ENCODE measurements at regions not wholly inside any gene's neighbourhood (a gene's known extent, or its start where the extent isn't known, plus 50 kb on each side); places are given as distances from the start of the nearest gene placed in this dataset.

DNA sequence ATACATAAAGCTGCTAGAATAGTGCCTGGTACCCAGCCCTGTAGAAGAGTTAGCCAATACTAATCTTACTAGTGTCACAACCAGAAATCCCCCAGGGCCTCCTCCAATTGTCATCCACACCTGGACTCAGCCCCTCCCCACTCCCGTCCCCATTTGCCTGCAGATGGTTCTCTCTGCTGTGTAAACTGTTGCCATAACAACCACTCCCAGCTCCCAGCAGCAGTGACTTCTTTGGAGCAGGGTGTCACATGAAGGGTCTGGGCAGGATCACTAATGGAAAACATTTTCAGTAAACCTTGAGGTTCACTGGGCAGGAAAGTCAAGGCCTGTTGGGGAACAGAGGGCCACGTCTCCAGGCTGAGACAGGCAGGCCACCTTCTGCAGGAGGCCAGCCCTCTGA lies 126.0 kb upstream of the IPO9 start:
- TF ChIP-seq EZH2 (IDR thresholded peaks at IDR 0.05; ENCODE audit: borderline replicate concordance, low read depth, low read length, poor library complexity, severe bottlenecking), result no peak
- TF ChIP-seq, protein P1, sequence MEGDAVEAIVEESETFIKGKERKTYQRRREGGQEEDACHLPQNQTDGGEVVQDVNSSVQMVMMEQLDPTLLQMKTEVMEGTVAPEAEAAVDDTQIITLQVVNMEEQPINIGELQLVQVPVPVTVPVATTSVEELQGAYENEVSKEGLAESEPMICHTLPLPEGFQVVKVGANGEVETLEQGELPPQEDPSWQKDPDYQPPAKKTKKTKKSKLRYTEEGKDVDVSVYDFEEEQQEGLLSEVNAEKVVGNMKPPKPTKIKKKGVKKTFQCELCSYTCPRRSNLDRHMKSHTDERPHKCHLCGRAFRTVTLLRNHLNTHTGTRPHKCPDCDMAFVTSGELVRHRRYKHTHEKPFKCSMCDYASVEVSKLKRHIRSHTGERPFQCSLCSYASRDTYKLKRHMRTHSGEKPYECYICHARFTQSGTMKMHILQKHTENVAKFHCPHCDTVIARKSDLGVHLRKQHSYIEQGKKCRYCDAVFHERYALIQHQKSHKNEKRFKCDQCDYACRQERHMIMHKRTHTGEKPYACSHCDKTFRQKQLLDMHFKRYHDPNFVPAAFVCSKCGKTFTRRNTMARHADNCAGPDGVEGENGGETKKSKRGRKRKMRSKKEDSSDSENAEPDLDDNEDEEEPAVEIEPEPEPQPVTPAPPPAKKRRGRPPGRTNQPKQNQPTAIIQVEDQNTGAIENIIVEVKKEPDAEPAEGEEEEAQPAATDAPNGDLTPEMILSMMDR (conservative IDR thresholded peaks at IDR 0.05; ENCODE audit: low read depth, low read length), result no peak
- CTCF ChIA-PET, result interaction anchor here (2.1 kb wide), 1 partner anchor 143 kb away, joined by 12 read pairs; no protein-coding TSS in a partner anchor
- POLR2A ChIA-PET (ENCODE audit: low non-redundant PET), result no interaction called here
- peaks cover 30% of the 10 kb centered on the region for H3K4me1 ChIP-seq (ENCODE audit: insufficient read depth, low read length, poor library complexity, severe bottlenecking)
- no peaks in the 10 kb centered on the region for H3K9me3 ChIP-seq (ENCODE audit: low read depth, low read length, poor library complexity, severe bottlenecking)
- no peak overlapping the region for H3K27ac ChIP-seq (ENCODE audit: low read depth, low read length, poor library complexity, severe bottlenecking)
- intact Hi-C loops (cut with micrococcal nuclease; ENCODE audit: unreplicated experiment), result loop anchor here (5.0 to 10.0 kb wide), 2 partner anchors 51 to 272 kb away; no protein-coding TSS in a partner anchor
- no TSS peak for BruUV-seq (replicated peaks)
- no peak for DNase-seq (ENCODE audit: low spot score)
- no peaks in the 10 kb centered on the region for H3K27me3 ChIP-seq (replicated peaks; ENCODE audit: insufficient read depth, low read depth, low read length, poor library complexity)
- no peak overlapping the region for H3K4me3 ChIP-seq (ENCODE audit: low read depth, low read length, poor library complexity, severe bottlenecking)
- H3K36me3 ChIP-seq (ENCODE audit: insufficient read depth, low read length, poor library complexity, severe bottlenecking), result no peaks in the 10 kb centered on the region

DNA sequence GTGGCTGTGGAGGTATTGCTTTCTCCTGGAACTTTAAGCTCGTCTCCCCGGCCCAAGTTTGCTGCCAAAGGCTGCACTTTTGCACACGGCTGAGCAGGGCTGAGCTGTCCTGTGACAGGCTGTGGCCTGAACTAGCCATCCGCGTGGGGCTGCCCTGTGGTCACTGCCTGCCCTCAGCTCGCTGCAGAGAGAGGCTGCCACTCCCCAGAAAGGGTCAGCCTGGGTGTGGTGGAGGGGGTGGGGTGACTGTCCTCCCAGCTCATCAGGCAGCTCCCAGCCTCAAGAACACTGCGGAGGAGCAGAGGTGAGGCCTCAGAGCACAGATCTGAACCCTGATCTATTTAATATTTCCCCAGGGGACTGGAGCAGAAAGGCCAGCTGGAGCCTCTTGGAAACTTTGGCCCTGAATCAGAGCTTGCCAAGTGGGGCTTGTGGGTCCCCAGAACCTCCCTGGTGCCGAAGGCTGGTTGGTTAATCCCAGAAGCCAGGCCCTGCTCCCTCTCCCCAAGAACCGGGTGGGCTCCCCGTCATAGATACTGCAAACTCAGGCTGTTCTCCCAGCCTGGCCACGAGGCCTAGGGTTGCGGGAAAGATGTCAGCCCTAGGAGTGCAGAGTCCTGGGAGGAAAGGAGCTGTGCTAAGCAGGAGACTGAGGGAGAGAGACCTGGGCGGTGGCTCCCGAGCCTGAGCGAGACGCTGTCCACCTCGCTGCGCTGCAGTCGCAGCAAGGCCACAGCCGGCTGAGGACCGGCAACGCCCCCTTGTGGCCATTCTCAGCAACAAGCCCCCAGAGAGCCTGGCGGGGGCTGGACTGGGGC lies 125.1 kb upstream of the IPO9 start:
- Histone ChIP-seq H3K4me1 (ENCODE audit: insufficient read depth, low read length, poor library complexity, severe bottlenecking) (peaks cover 30% of the 10 kb centered on the region), H3K36me3 (ENCODE audit: insufficient read depth, low read length, poor library complexity, severe bottlenecking) (no peaks in the 10 kb centered on the region), H3K9me3 (ENCODE audit: low read depth, low read length, poor library complexity, severe bottlenecking) (no peaks in the 10 kb centered on the region), H3K4me3 (ENCODE audit: low read depth, low read length, poor library complexity, severe bottlenecking) (no peak overlapping the region), H3K27me3 (replicated peaks; ENCODE audit: insufficient read depth, low read depth, low read length, poor library complexity) (no peaks in the 10 kb centered on the region), H3K27ac (ENCODE audit: low read depth, low read length, poor library complexity, severe bottlenecking) (no peak overlapping the region)
- ChIA-PET CTCF (interaction anchor here (2.1 kb wide), 1 partner anchor 144 kb away, joined by 12 read pairs; no protein-coding TSS in a partner anchor), POLR2A (ENCODE audit: low non-redundant PET) (no interaction called here)
- BruUV-seq (replicated peaks), result no TSS peak
- DNase-seq (ENCODE audit: low spot score), result peak; percentile 87
- TF ChIP-seq, protein P1 (conservative IDR thresholded peaks at IDR 0.05; ENCODE audit: low read depth, low read length), result peak; percentile 96
- no peak for TF ChIP-seq EZH2 (IDR thresholded peaks at IDR 0.05; ENCODE audit: borderline replicate concordance, low read depth, low read length, poor library complexity, severe bottlenecking)
- intact Hi-C loops (cut with micrococcal nuclease; ENCODE audit: unreplicated experiment), result loop anchor here (1.0 to 10.0 kb wide), 3 partner anchors 52 to 271 kb away; no protein-coding TSS in a partner anchor

DNA sequence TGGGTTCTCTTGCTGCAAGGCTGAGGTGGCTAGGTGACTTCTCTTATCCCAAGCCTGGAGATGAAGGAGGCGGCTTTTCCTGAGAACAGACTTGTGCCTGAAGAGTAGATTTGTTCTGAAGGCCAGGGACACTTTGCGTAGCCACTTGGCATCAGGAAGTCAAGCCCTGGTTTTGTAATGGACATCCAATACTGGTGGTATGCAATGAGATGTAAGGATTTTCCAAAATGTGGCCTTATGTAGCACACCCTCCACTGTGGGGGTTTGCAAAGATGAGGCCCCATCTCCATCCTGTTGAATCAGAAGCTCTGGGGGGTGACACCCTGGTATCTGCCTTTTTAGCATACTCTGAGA lies 124.5 kb upstream of the IPO9 start:
- DNase-seq (ENCODE audit: low spot score), result no peak
- Histone ChIP-seq H3K9me3 (ENCODE audit: low read depth, low read length, poor library complexity, severe bottlenecking) (no peaks in the 10 kb centered on the region), H3K36me3 (ENCODE audit: insufficient read depth, low read length, poor library complexity, severe bottlenecking) (no peaks in the 10 kb centered on the region), H3K4me1 (ENCODE audit: insufficient read depth, low read length, poor library complexity, severe bottlenecking) (peaks cover 32% of the 10 kb centered on the region), H3K27ac (ENCODE audit: low read depth, low read length, poor library complexity, severe bottlenecking) (no peak overlapping the region), H3K27me3 (replicated peaks; ENCODE audit: insufficient read depth, low read depth, low read length, poor library complexity) (no peaks in the 10 kb centered on the region), H3K4me3 (ENCODE audit: low read depth, low read length, poor library complexity, severe bottlenecking) (no peak overlapping the region)
- ChIA-PET POLR2A (ENCODE audit: low non-redundant PET) (no interaction called here), CTCF (interaction anchor here (2.1 kb wide), 1 partner anchor 145 kb away, joined by 12 read pairs; no protein-coding TSS in a partner anchor)
- TF ChIP-seq, protein P1 (conservative IDR thresholded peaks at IDR 0.05; ENCODE audit: low read depth, low read length), result no peak
- TF ChIP-seq EZH2 (IDR thresholded peaks at IDR 0.05; ENCODE audit: borderline replicate concordance, low read depth, low read length, poor library complexity, severe bottlenecking), result no peak
- intact Hi-C loops (cut with micrococcal nuclease; ENCODE audit: unreplicated experiment), result loop anchor here (1.0 to 10.0 kb wide), 3 partner anchors 52 to 270 kb away; no protein-coding TSS in a partner anchor
- BruUV-seq (replicated peaks), result no TSS peak
